Parathyroid adenoma (tissue), 2 donors: ENCODE measurements at regions not wholly inside any gene's neighbourhood (a gene's known extent, or its start where the extent isn't known, plus 50 kb on each side); places are given as distances from the start of the nearest gene placed in this dataset.

Source experiments
- H2AFZ ChIP-seq: fragments of 300-600 bp; sonication (generic); one replicate; pipeline ENCODE4 v1.7.0; 2017; ENCODE audit warnings: antibody characterized with exemption, mild to moderate bottlenecking
- H3K27ac ChIP-seq: fragments of 300-600 bp; sonication (generic); one replicate; pipeline ENCODE4 v1.7.0; 2017
- H3K27me3 ChIP-seq: fragments of 300-600 bp; sonication (generic); one replicate; pipeline ENCODE4 v1.7.0; 2017; ENCODE audit warnings: low read length; ENCODE audit not compliant: control insufficient read depth, insufficient read depth
- H3K36me3 ChIP-seq: fragments of 300-600 bp; sonication (generic); one replicate; pipeline ENCODE4 v1.7.0; 2017; ENCODE audit warnings: low read length; ENCODE audit not compliant: control insufficient read depth, insufficient read depth
- H3K4me1 ChIP-seq: fragments of 300-600 bp; sonication (generic); one replicate; pipeline ENCODE4 v1.7.0; 2017; ENCODE audit warnings: control low read depth
- H3K4me2 ChIP-seq: fragments of 300-600 bp; sonication (generic); one replicate; pipeline ENCODE4 v1.7.0; 2017; ENCODE audit warnings: low read length
- H3K4me3 ChIP-seq: fragments of 300-600 bp; sonication (generic); one replicate; pipeline ENCODE4 v1.7.0; 2017; ENCODE audit warnings: low read depth, low read length
- H3K79me2 ChIP-seq: fragments of 300-600 bp; sonication (generic); one replicate; pipeline ENCODE4 v1.7.0; 2017; ENCODE audit warnings: control low read depth
- H3K9ac ChIP-seq: fragments of 300-600 bp; sonication (generic); one replicate; pipeline ENCODE4 v1.7.0; 2017; ENCODE audit warnings: mild to moderate bottlenecking
- H3K9me3 ChIP-seq: fragments of 300-600 bp; sonication (generic); one replicate; pipeline ENCODE4 v1.7.0; 2017; ENCODE audit warnings: low read length; ENCODE audit not compliant: control insufficient read depth
- CTCF ChIP-seq: fragments of 300-600 bp; sonication (generic); IDR thresholded peaks from one replicate; pipeline ENCODE4 v1.7.0; 2017; ENCODE audit warnings: antibody characterized with exemption, mild to moderate bottlenecking
- donor health status: primary hyperparathyroidism.

GRCh38 chr1:90162216-90162615, 167.3 kb downstream of the ZNF326 start:
- Histone ChIP-seq H3K4me1 (no peaks in the 10 kb centered on the region), H3K9me3 (no peaks in the 10 kb centered on the region)

GRCh38 chr1:90161625-90162024, 166.7 kb downstream of the ZNF326 start:
- no peaks in the 10 kb centered on the region for H3K4me1 ChIP-seq
- H3K9ac ChIP-seq: no peak overlapping the region
- H3K36me3 ChIP-seq: no peaks in the 10 kb centered on the region
- no peak overlapping the region for H3K27ac ChIP-seq
- no peak for TF ChIP-seq CTCF
- H3K4me3 ChIP-seq: no peak overlapping the region
- no peak overlapping the region for H2AFZ ChIP-seq
- no peak overlapping the region for H3K4me2 ChIP-seq
- no peaks in the 10 kb centered on the region for H3K79me2 ChIP-seq
- H3K27me3 ChIP-seq: no peaks in the 10 kb centered on the region
- no peaks in the 10 kb centered on the region for H3K9me3 ChIP-seq

More at GRCh38 chr1:90162216-90162615, 167.3 kb downstream of the ZNF326 start:
- H3K36me3 ChIP-seq: no peaks in the 10 kb centered on the region
- no peak overlapping the region for H3K4me3 ChIP-seq
- no peak overlapping the region for H2AFZ ChIP-seq
- no peaks in the 10 kb centered on the region for H3K27me3 ChIP-seq
- H3K9ac ChIP-seq: no peak overlapping the region
- H3K4me2 ChIP-seq: no peak overlapping the region
- H3K79me2 ChIP-seq: no peaks in the 10 kb centered on the region
- TF ChIP-seq CTCF: no peak
- H3K27ac ChIP-seq: no peak overlapping the region

- Histone ChIP-seq H2AFZ (no peak overlapping the region), H3K79me2 (no peaks in the 10 kb centered on the region), H3K36me3 (no peaks in the 10 kb centered on the region), H3K9ac (no peak overlapping the region), H3K4me3 (no peak overlapping the region), H3K9me3 (no peaks in the 10 kb centered on the region), H3K4me2 (no peak overlapping the region), H3K27ac (no peak overlapping the region), H3K27me3 (no peaks in the 10 kb centered on the region), H3K4me1 (no peaks in the 10 kb centered on the region)
- no peak for TF ChIP-seq CTCF
Observed at GRCh38 chr1:90155721-90156487, 161.0 kb downstream of the ZNF326 start.

- no peaks in the 10 kb centered on the region for H3K27me3 ChIP-seq
- no peak overlapping the region for H3K4me2 ChIP-seq
- no peak overlapping the region for H3K27ac ChIP-seq
- no peaks in the 10 kb centered on the region for H3K9me3 ChIP-seq
- H3K4me3 ChIP-seq: no peak overlapping the region
- no peak for TF ChIP-seq CTCF
- H2AFZ ChIP-seq: no peak overlapping the region
- H3K4me1 ChIP-seq: no peaks in the 10 kb centered on the region
- H3K36me3 ChIP-seq: no peaks in the 10 kb centered on the region
- H3K9ac ChIP-seq: no peak overlapping the region
- no peaks in the 10 kb centered on the region for H3K79me2 ChIP-seq
Observed at GRCh38 chr1:90154711-90155110, 159.8 kb downstream of the ZNF326 start.

GRCh38 chr1:90149101-90149500, 154.2 kb downstream of the ZNF326 start:
- Histone ChIP-seq H3K27me3 (no peaks in the 10 kb centered on the region), H3K9me3 (no peaks in the 10 kb centered on the region), H2AFZ (no peak overlapping the region), H3K9ac (no peak overlapping the region), H3K79me2 (no peaks in the 10 kb centered on the region), H3K4me1 (no peaks in the 10 kb centered on the region), H3K4me2 (no peak overlapping the region), H3K4me3 (no peak overlapping the region), H3K36me3 (no peaks in the 10 kb centered on the region), H3K27ac (no peak overlapping the region)
- TF ChIP-seq CTCF: no peak
